GM12872 (cell line): ENCODE measurements at regions not wholly inside any gene's neighbourhood (a gene's known extent, or its start where the extent isn't known, plus 50 kb on each side); places are given as distances from the start of the nearest gene placed in this dataset.

Source experiments
- TF ChIP-seq, protein P1 (sequence below): IDR thresholded peaks from 3 replicates; pipeline ENCODE4 v1.5.1; 2011; ENCODE audit warnings: low read depth, mild to moderate bottlenecking, low read length, moderate library complexity; ENCODE audit not compliant: insufficient read depth

DNA sequence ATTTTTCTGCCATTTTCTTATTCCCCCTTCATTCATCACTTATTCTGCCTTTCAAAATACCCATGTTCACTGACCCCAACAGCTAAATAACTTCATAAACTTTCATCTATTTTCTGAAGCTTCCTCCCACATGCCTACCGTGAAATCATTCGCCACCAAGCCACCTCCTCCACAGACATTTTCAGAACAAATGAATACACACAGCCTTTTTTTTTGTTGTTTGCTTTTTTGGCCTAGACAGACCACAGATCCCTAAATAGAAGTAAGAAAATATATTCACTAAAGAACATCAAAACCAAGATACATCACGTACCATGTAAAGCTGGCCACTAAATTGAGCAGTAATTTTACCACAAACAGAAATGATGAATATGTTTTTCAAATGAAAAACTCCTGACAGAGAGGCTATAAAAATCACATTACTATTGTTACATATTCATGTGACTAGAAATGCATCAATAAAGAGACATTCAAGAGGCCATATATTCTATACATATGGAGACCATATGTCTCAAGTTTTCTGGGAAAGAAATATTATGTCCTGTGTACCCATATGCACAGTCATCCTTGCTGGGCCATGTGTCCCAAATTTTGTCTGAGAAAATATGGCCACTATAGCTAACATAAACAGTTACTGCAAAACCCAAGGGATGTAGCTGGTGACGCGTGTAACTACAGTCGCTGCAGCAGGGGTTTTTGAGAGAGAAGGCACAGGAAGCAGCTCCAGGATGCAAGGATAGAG lies 200.3 kb downstream of the FBXO15 start:
- TF ChIP-seq, protein P1, sequence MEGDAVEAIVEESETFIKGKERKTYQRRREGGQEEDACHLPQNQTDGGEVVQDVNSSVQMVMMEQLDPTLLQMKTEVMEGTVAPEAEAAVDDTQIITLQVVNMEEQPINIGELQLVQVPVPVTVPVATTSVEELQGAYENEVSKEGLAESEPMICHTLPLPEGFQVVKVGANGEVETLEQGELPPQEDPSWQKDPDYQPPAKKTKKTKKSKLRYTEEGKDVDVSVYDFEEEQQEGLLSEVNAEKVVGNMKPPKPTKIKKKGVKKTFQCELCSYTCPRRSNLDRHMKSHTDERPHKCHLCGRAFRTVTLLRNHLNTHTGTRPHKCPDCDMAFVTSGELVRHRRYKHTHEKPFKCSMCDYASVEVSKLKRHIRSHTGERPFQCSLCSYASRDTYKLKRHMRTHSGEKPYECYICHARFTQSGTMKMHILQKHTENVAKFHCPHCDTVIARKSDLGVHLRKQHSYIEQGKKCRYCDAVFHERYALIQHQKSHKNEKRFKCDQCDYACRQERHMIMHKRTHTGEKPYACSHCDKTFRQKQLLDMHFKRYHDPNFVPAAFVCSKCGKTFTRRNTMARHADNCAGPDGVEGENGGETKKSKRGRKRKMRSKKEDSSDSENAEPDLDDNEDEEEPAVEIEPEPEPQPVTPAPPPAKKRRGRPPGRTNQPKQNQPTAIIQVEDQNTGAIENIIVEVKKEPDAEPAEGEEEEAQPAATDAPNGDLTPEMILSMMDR: no peak

DNA sequence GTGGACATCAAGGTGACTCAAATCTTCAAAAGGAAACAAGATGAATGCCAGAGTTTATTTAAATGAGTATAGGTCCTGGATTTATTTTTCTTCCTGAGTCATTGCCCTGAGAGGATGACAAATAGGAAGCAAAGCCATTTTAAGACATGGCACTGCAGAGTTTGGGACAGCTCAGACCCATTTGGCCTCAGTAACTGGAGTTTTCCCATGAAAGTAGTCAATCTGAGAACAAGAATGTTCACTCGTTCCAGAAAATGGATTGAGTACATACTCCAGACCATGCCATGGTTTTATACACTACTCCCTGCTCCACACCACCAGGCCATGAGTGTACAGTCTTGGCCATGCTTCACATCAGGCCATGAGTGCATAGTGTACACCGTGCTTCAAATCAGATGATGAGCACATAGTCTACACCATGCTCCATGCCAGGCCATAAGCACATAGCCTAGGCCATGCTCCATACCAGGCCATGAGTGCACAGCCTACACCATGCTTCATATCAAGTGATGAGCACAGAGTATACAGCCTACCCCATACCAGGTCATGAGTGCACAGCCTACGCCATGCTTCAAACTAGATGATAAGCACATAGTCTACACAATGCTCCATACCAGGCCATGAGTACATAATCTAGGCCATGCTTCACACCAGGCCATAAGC lies 202.4 kb downstream of the FBXO15 start:
- TF ChIP-seq, protein P1: no peak

DNA sequence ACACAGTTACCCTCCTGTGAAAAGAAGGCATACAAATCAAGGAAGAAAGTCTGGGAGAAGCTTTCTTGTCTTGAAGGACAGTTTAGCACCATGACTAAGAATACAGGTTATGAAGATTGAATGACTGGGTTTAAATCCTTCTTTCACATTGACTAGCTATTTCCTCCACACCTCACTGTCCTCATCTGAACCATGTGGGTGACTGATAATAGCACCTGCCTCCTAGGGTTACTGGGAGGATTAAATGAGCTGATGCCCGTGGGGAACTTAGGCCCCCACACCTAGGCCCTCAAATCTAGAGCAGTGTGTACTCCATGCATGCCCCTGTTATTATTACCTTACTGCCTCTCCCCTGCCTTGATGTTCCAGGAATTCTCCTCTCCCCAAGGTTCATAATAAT lies 202.9 kb downstream of the FBXO15 start:
- TF ChIP-seq, protein P1: no peak

DNA sequence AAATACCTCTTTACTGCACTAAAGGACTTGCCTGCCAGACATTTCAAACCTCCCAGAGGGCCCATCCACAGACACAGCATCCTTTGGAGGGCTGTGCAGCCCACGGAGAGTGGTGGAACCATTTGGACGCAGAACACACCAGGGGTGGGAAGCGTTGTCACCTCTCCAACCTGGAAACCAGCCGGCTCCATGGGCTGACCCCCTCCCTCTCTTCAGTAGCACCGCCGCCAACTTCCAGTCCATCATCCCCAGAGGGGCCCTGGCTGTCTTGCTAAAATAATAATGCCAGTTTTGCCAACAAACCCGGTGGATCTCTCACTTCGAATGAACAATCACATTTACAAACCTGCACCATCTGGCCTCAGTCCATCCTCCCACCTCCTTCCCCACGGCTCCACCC lies 203.9 kb downstream of the FBXO15 start:
- TF ChIP-seq, protein P1: no peak

DNA sequence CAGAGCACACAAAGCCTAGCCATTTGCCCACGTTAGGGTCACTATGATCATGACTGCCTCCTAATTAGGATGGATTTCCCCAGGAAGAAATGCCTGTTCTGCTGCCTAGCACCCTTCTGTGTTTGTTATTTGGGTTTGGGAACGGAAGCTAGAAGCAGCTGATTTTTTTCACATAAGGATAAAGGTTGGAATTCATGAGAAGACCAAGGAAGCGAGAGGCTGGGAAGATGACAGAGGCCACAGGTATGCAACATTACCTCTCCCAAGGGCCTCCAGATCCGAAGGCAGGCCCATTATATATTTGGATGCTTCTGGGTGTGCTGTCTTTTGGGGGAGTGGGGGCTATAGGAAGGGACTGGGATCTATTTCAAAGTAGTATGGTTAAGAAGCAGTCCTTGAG lies 204.7 kb downstream of the FBXO15 start:
- TF ChIP-seq, protein P1: no peak

DNA sequence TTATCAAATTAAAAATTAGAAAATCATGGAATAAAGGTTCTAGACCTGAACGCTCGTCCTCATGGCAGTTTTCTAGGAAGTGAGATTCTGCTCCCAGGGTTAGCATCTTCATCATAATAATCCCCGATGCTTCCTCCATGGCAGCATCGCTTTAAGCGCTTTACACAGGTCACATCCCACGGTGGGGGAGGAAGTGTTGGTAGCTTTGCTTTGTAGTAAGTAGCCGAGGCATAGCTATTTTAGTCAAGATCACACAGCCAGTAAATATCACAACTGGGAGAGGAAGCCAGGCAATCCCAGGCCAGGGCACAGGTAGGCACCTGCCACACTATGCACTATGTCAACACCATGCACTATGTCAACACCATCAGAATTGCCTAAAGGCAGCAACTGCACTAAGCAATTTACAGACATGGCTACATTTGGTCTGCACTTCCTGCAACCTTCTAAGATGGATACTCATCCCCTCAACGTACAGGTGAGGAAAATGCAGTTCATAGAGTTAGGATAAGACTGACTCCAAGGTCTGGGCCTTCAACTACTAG lies 205.5 kb downstream of the FBXO15 start:
- TF ChIP-seq, protein P1: no peak

DNA sequence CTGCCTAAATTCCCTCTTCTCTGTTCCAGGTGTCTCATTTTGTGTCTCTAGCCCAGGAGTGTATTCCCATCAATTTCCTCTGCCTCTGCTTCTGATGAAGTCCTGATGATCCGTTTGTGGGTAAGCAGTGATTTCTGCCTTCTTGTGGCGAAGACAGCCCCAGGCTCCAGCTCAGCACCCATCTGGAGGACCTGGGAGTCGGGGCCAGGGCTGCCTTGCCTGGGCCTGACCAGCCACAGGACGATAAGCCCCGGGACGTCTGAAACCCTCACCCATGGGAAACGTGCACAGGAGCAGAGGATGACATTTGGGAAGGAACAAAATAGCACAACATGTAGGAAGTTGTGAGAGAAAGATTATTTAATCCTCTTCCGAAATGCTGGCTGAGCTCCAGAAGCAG lies 206.9 kb downstream of the FBXO15 start:
- TF ChIP-seq, protein P1: no peak
